Transverse colon (tissue), 4 donors: ENCODE measurements at regions not wholly inside any gene's neighbourhood (a gene's known extent, or its start where the extent isn't known, plus 50 kb on each side); places are given as distances from the start of the nearest gene placed in this dataset.

Experiments used
- POLR2A ChIP-seq: fragments of 450-650 bp; IDR thresholded peaks from one replicate; pipeline ENCODE4 v1.6.1; 2016; ENCODE audit warnings: antibody characterized with exemption, mild to moderate bottlenecking, moderate library complexity
- POLR2AphosphoS5 ChIP-seq, 3 donors: sonication (generic); formaldehyde crosslinking; IDR thresholded peaks; one replicate each; pipeline ENCODE4 v1.6.1; 2016; ENCODE audit warnings: antibody characterized with exemption in 3 of 3
- TF ChIP-seq, protein P1 (sequence below), 5 experiments: fragments of 200-600 bp in 3 of 5; fragments of 450-650 bp in 2 of 5; sonication (generic) in 3 of 5; IDR thresholded peaks; 1 replicate in 2 of 5; 2 replicates in 3 of 5; pipeline ENCODE4 v1.5.1; 2016 to 2017; ENCODE audit warnings: antibody characterized with exemption in 5 of 5, inconsistent platforms in 3 of 5, mild to moderate bottlenecking in 2 of 5, moderate library complexity in 1 of 5

DNA sequence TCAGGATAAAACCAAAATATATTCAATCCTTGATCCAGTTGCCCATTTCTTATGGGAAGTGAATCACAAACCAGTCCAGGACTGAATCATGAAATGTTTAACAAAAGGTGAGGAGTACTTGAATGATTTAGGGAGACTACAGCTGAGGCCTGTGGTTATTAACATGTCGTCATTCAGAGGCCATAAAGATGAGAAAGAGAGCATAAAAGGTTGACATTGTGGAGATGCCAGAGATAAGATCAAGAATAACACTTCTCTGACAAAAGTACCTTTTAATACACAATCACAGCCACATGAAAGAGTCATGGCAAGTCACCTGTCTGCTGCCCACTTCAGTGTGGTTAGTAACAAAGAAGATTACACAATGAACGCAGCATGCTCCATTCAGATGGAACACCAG is 1195.7 kb upstream of the SORCS1 start:
- TF ChIP-seq, protein P1, sequence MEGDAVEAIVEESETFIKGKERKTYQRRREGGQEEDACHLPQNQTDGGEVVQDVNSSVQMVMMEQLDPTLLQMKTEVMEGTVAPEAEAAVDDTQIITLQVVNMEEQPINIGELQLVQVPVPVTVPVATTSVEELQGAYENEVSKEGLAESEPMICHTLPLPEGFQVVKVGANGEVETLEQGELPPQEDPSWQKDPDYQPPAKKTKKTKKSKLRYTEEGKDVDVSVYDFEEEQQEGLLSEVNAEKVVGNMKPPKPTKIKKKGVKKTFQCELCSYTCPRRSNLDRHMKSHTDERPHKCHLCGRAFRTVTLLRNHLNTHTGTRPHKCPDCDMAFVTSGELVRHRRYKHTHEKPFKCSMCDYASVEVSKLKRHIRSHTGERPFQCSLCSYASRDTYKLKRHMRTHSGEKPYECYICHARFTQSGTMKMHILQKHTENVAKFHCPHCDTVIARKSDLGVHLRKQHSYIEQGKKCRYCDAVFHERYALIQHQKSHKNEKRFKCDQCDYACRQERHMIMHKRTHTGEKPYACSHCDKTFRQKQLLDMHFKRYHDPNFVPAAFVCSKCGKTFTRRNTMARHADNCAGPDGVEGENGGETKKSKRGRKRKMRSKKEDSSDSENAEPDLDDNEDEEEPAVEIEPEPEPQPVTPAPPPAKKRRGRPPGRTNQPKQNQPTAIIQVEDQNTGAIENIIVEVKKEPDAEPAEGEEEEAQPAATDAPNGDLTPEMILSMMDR (IDR thresholded peaks at IDR 0.05), result no peak
- TF ChIP-seq POLR2AphosphoS5 (IDR thresholded peaks at IDR 0.05) (no peak), POLR2A (no peak)
